ENCODE measurements at regions not wholly inside any gene's neighbourhood (a gene's known extent, or its start where the extent isn't known, plus 50 kb on each side); places are given as distances from the start of the nearest gene placed in this dataset.

DNA sequence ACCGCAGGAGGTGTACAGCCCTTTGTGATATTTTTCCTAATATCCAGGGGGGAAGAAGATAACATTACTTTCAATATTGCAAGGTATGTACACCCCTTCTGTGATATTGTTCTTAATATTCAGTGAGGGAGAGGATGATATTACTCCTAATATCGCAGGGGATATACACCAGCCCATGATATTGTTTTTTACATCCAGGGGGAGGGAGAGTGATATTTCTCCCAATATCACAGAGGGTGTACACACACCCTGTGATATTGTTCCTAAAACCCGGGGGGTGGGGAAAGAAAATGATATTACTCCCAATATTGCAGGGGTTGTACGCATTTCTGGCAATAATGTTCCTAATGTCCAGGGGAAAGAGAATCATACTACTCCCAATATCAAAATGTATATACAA, 58.0 kb upstream of the SLC25A48 start:
- TF ChIP-seq RAD21 (IDR thresholded peaks at IDR 0.05; ENCODE audit: low read depth) (no peak), YY1 (IDR thresholded peaks at IDR 0.05; ENCODE audit: low read depth) (no peak), CREB1 (IDR thresholded peaks at IDR 0.05; ENCODE audit: low read depth) (no peak), EP300 (IDR thresholded peaks at IDR 0.05; ENCODE audit: borderline replicate concordance) (no peak), USF1 (IDR thresholded peaks at IDR 0.05) (no peak), TAF1 (IDR thresholded peaks at IDR 0.05; ENCODE audit: low read depth) (no peak)

All from Ishikawa (cell line).